D721Med (cell line): ENCODE measurements at regions not wholly inside any gene's neighbourhood (a gene's known extent, or its start where the extent isn't known, plus 50 kb on each side); places are given as distances from the start of the nearest gene placed in this dataset.

ENCODE experiments used
- DNase-seq: peaks from one replicate; pipeline ENCODE4 v3.0.0; 2011; ENCODE audit warnings: low spot score; ENCODE audit not compliant: insufficient read length
- FAIRE-seq: peaks from 2 replicates; lab custom pipeline; 2011; peaks lifted over from hg19 to GRCh38; lab: Jason Lieb, UNC
- TF ChIP-seq, protein P1 (sequence below): IDR thresholded peaks from 2 replicates; pipeline ENCODE4 v1.5.1; 2012; ENCODE audit warnings: mild to moderate bottlenecking, control low read depth; ENCODE audit not compliant: insufficient read depth; ENCODE audit errors: missing control alignments

DNA sequence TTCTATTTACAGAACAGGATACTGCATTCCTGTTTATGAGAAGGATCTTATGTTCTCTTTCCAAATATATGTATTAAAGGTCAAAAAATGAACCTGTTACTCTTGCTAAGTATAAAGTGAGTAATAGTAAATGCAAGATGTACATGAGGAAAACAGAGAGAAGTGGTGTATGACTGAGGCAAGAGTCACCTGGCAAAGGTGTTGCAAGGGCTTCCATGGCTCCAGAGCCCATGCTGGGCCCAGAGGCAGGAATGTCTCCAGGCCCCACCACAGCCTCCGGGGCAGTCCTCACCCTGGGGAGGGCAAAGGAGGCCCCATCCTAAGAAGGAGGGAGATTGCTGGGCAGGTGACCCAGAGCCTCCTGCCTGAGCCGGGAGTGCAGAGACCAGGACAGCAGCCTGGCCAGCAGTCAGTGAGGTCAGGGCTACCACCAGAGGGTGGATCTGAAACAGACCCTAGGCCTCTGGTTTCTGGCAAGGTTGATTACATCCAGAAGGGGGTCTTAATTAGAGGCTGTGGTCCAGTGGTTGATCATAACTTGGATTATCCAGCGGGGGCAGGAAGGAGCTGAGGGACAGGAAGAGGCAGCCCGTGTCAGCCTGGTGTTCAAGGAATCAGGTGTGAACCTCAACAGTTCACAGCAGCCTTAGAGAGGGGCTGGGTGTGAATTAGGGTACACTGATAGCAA lies 57.3 kb upstream of the CPLX2 start:
- DNase-seq (no peak), FAIRE-seq (no peak)
- TF ChIP-seq, protein P1, sequence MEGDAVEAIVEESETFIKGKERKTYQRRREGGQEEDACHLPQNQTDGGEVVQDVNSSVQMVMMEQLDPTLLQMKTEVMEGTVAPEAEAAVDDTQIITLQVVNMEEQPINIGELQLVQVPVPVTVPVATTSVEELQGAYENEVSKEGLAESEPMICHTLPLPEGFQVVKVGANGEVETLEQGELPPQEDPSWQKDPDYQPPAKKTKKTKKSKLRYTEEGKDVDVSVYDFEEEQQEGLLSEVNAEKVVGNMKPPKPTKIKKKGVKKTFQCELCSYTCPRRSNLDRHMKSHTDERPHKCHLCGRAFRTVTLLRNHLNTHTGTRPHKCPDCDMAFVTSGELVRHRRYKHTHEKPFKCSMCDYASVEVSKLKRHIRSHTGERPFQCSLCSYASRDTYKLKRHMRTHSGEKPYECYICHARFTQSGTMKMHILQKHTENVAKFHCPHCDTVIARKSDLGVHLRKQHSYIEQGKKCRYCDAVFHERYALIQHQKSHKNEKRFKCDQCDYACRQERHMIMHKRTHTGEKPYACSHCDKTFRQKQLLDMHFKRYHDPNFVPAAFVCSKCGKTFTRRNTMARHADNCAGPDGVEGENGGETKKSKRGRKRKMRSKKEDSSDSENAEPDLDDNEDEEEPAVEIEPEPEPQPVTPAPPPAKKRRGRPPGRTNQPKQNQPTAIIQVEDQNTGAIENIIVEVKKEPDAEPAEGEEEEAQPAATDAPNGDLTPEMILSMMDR, result no peak

DNA sequence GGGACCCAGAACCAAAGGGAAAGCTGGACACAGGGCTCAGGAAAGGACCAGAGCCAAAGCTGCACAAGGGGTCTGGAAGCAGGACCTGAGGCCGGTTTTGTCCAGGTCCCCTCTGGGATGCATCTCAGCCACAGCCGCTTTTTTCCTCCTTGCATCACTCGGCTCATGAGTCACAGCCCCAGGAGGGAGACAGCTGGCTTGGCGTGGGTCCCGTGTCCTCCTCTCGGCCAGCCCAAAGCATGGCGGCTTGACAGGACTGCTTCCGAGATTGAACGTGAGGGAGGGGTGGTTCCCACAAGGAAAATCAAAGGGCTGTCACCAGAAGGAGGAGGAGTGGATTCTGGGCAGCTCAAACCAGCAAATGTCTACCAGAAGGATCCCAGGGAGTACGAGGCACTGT lies 56.7 kb upstream of the CPLX2 start:
- DNase-seq (no peak), FAIRE-seq (no peak)
- TF ChIP-seq, protein P1, result no peak

- FAIRE-seq (no peak), DNase-seq (no peak)
- TF ChIP-seq, protein P1, result no peak
These were observed 56.1 kb upstream of the CPLX2 start for GRCh38 chr5:175815126-175815913.

- FAIRE-seq (no peak), DNase-seq (no peak)
- TF ChIP-seq, protein P1, result no peak
These were observed 55.0 kb upstream of the CPLX2 start for GRCh38 chr5:175816348-175816747.

GRCh38 chr5:175819090-175819425 lies 52.3 kb upstream of the CPLX2 start:
- FAIRE-seq (no peak), DNase-seq (no peak)
- TF ChIP-seq, protein P1, result no peak

- FAIRE-seq, result no peak
- TF ChIP-seq, protein P1, result no peak
- no peak for DNase-seq
These were observed 51.1 kb upstream of the CPLX2 start for GRCh38 chr5:175820230-175820629.
